Gastrocnemius medialis (tissue), 4 donors: ENCODE measurements at regions not wholly inside any gene's neighbourhood (a gene's known extent, or its start where the extent isn't known, plus 50 kb on each side); places are given as distances from the start of the nearest gene placed in this dataset.

Source experiments
- ATAC-seq, 2 donors: fragments of 150-250 bp; one replicate each; pipeline ENCODE4 v1.9.1; 2016
- DNase-seq, 2 donors: peaks; one replicate each; pipeline ENCODE4 v3.0.0-alpha.2; 2019
- H3K27ac ChIP-seq, 4 donors: fragments of 200-600 bp; sonication (generic); 1 replicate in 1 of 4; 2 replicates in 3 of 4; pipeline ENCODE4 v1.5.1; 2016 to 2018; ENCODE audit warnings: mild to moderate bottlenecking in 2 of 4, moderate library complexity in 1 of 4
- H3K27me3 ChIP-seq, 3 donors: fragments of 200-600 bp; sonication (generic) in 2 of 3; 1 replicate in 1 of 3; 2 replicates in 2 of 3; pipeline versions ENCODE4 v1.5.1 to v1.6.0; 2016 to 2019; ENCODE audit warnings: mild to moderate bottlenecking in 1 of 3, moderate library complexity in 1 of 3
- H3K36me3 ChIP-seq, 2 donors: fragments of 200-600 bp; sonication (generic) in 1 of 2; one replicate each; pipeline ENCODE4 v1.5.1; 2017 to 2018
- H3K4me1 ChIP-seq, 2 donors: fragments of 200-600 bp; sonication (generic) in 1 of 2; one replicate each; pipeline ENCODE4 v1.5.1; 2016 to 2017; ENCODE audit warnings: mild to moderate bottlenecking in 2 of 2
- H3K4me3 ChIP-seq, 4 donors: fragments of 200-600 bp; sonication (generic) in 3 of 4; 1 replicate in 1 of 4; 2 replicates in 3 of 4; pipeline ENCODE4 v1.5.1; 2016 to 2019; ENCODE audit warnings: mild to moderate bottlenecking in 2 of 4
- H3K9me3 ChIP-seq, 3 donors: fragments of 200-600 bp; sonication (generic) in 2 of 3; 1 replicate in 1 of 3; 2 replicates in 2 of 3; pipeline ENCODE4 v1.5.1; 2016 to 2019
- CTCF ChIP-seq, 5 experiments: fragments of 450-650 bp in 3 of 5; fragments of 200-600 bp in 2 of 5; sonication (generic) in 2 of 5; IDR thresholded peaks in 4 of 5; conservative IDR thresholded peaks in 1 of 5; 1 replicate in 4 of 5; 2 replicates in 1 of 5; pipeline ENCODE4 v1.5.1; 2016 to 2019; ENCODE audit warnings: antibody characterized with exemption in 5 of 5, mild to moderate bottlenecking in 3 of 5, moderate library complexity in 3 of 5
- POLR2A ChIP-seq, 2 donors: fragments of 450-650 bp; IDR thresholded peaks; one replicate each; pipeline ENCODE4 v1.6.1; 2017; ENCODE audit warnings: antibody characterized with exemption in 2 of 2, mild to moderate bottlenecking in 2 of 2, moderate library complexity in 2 of 2
- in situ Hi-C, 4 donors: fragments of 200-750 bp; cut with MboI; loops; one replicate each; pipeline versions ENCODE4 v1.15.0 to v1.8.0; 2017; ENCODE audit warnings: low sequenced_read_pairs in 4 of 4
- intact Hi-C: fragments of 100-400 bp; cut with DNase I; formaldehyde crosslinking; loops from one replicate; pipeline ENCODE4 v1.15.1; 2023; ENCODE audit warnings: low total_unique reads

DNA sequence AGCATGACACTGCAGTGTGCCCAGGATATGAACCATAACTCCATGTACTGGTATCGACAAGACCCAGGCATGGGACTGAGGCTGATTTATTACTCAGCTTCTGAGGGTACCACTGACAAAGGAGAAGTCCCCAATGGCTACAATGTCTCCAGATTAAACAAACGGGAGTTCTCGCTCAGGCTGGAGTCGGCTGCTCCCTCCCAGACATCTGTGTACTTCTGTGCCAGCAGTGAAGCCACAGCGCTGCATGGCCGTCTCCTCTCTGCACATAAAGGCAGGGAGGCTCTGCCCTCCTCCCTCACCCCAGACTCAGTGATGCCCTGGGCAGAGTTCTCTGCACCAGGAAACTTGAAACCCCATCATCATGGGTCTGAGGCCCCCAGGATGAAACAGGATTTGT, 70.7 kb upstream of the PRSS58 start:
- TF ChIP-seq CTCF (IDR thresholded peaks at IDR 0.05 in 4 of 5, conservative IDR thresholded peaks at IDR 0.05 in 1 of 5), result no peak
- no peak for TF ChIP-seq POLR2A (IDR thresholded peaks at IDR 0.05)
- Histone ChIP-seq H3K27me3 (no peaks in the 10 kb centered on the region), H3K4me1 (no peaks in the 10 kb centered on the region), H3K36me3 (no peaks in the 10 kb centered on the region), H3K27ac (no peak overlapping the region), H3K9me3 (no peaks in the 10 kb centered on the region), H3K4me3 (no peak overlapping the region)
- no peak for ATAC-seq
- in situ Hi-C loops, result no loop called here
- intact Hi-C loops, result no loop called here
- DNase-seq, result no peak

DNA sequence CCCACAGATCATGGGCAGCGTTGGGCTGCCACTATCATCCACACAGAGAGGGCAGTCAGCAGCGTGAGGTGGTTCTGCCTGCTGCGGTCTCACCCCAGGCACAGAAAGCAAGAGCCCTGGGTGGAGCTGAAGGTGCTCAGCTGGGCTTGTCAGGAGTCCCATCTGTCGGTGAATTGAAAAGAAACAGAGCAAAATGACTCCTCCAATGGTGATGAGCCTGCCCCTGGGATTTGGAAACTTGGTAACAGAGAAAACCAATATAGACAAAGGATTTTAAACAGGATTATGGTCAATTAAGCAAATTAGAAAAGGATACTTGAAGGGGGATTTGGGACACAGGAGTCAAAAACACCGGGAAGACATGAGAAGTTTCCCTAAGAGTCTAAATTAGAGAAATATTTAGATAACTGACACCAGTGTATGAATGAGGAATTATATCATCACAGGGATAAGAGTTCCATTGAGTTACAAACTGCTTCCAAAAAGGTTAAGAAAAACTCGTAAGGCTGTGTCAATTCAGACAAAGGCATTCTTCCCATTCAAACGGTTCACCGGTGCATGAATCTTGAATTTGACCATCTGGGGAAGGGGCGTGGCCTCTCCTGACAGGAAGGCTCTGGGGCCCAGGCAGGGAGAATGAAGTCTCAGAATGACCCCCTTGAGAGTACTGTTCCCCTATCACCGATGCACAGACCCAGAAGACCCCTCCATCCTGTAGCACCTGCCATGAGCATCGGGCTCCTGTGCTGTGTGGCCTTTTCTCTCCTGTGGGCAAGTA, 70.0 kb upstream of the PRSS58 start:
- in situ Hi-C loops, result no loop called here
- no peak for DNase-seq
- ATAC-seq, result no peak
- Histone ChIP-seq H3K27ac (no peak overlapping the region), H3K27me3 (no peaks in the 10 kb centered on the region), H3K4me3 (no peak overlapping the region), H3K4me1 (no peaks in the 10 kb centered on the region), H3K36me3 (no peaks in the 10 kb centered on the region), H3K9me3 (no peaks in the 10 kb centered on the region)
- intact Hi-C loops, result no loop called here
- TF ChIP-seq CTCF (IDR thresholded peaks at IDR 0.05 in 4 of 5, conservative IDR thresholded peaks at IDR 0.05 in 1 of 5) (no peak), POLR2A (IDR thresholded peaks at IDR 0.05) (no peak)

DNA sequence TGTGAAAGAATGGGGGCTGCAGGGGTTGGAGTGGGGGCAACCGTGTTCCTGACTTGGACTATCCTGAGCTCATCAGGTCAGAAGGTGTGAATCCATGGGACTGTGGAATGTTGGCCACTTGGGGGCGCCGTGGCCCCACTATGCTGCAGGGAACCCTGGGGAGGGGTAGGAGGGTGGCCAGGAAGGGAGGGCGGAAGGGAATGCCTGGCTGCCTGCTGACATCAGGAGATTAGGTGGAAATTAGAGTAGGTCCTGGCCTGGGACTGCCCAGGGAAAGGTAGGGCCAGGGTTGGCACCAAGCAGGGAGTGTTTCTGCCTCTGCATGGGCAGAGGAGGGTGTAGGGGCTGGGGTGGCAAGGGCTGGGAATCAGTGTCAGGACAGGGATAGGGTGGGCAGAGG, 65.8 kb upstream of the PRSS58 start:
- Histone ChIP-seq H3K4me1 (no peaks in the 10 kb centered on the region), H3K27ac (no peak overlapping the region), H3K27me3 (no peaks in the 10 kb centered on the region), H3K9me3 (no peaks in the 10 kb centered on the region), H3K36me3 (no peaks in the 10 kb centered on the region), H3K4me3 (no peak overlapping the region)
- intact Hi-C loops, result no loop called here
- peak in 1 of 2 donors; percentile 17 for DNase-seq
- in situ Hi-C loops, result no loop called here
- TF ChIP-seq CTCF (IDR thresholded peaks at IDR 0.05 in 4 of 5, conservative IDR thresholded peaks at IDR 0.05 in 1 of 5), result peak in 4 of 5 experiments; percentile 27 to 70 (median 39)
- TF ChIP-seq POLR2A (IDR thresholded peaks at IDR 0.05), result no peak
- ATAC-seq, result peak; percentile 44 to 55

GRCh38 chr7:142321391-142321790, 63.5 kb upstream of the PRSS58 start:
- H3K9me3 ChIP-seq, result no peaks in the 10 kb centered on the region
- H3K27me3 ChIP-seq, result no peaks in the 10 kb centered on the region
- no peak overlapping the region for H3K27ac ChIP-seq
- intact Hi-C loops, result no loop called here
- H3K4me1 ChIP-seq, result peaks cover 0 to 5% of the 10 kb centered on the region in 2 donors
- DNase-seq, result no peak
- no peak for ATAC-seq
- in situ Hi-C loops, result no loop called here
- no peak overlapping the region for H3K4me3 ChIP-seq
- TF ChIP-seq CTCF (IDR thresholded peaks at IDR 0.05 in 4 of 5, conservative IDR thresholded peaks at IDR 0.05 in 1 of 5) (no peak), POLR2A (IDR thresholded peaks at IDR 0.05) (no peak)
- no peaks in the 10 kb centered on the region for H3K36me3 ChIP-seq

GRCh38 chr7:142320883-142321282, 63.0 kb upstream of the PRSS58 start:
- peaks cover 0 to 5% of the 10 kb centered on the region in 2 donors for H3K4me1 ChIP-seq
- DNase-seq, result no peak
- H3K27ac ChIP-seq, result no peak overlapping the region
- no peaks in the 10 kb centered on the region for H3K9me3 ChIP-seq
- no peaks in the 10 kb centered on the region for H3K27me3 ChIP-seq
- no peaks in the 10 kb centered on the region for H3K36me3 ChIP-seq
- in situ Hi-C loops (no loop called here), intact Hi-C loops (no loop called here)
- TF ChIP-seq POLR2A (IDR thresholded peaks at IDR 0.05) (no peak), CTCF (IDR thresholded peaks at IDR 0.05 in 4 of 5, conservative IDR thresholded peaks at IDR 0.05 in 1 of 5) (no peak)
- H3K4me3 ChIP-seq, result no peak overlapping the region
- no peak for ATAC-seq
